DOHH2 (cell line): ENCODE measurements at regions not wholly inside any gene's neighbourhood (a gene's known extent, or its start where the extent isn't known, plus 50 kb on each side); places are given as distances from the start of the nearest gene placed in this dataset.

Source experiments
- EZH2phosphoT487 ChIP-seq: fragments of 200-600 bp; sonication (generic); IDR thresholded peaks from 2 replicates; pipeline ENCODE4 v1.6.1; 2017; ENCODE audit warnings: borderline replicate concordance, mild to moderate bottlenecking, antibody characterized with exemption, low read length, moderate library complexity, mixed read lengths
- TF ChIP-seq, protein P1 (sequence below): fragments of 200-600 bp; sonication (generic); IDR thresholded peaks from one replicate; pipeline ENCODE4 v1.5.1; 2014; ENCODE audit warnings: antibody characterized with exemption, mild to moderate bottlenecking, low read depth, low read length; ENCODE audit not compliant: poor library complexity, severe bottlenecking

DNA sequence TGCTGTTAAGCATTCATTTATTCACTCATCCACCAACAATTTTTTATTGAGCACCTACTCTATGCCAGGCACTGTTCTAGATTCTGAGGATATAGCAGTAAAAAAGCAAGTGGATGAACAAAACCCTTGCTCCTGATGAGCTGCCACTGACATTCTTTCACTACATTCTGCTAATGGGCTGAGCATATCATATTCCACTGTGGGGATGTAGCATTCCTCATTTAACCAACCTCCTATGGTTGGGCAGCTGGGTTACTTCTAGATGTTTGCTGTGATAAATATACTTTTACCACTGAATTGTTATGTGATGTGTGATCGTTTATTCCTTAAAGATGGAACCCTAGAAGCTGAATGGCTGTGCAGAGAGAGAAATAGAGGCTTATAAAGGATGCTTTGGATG, 176.9 kb downstream of the MN1 start:
- TF ChIP-seq, protein P1, sequence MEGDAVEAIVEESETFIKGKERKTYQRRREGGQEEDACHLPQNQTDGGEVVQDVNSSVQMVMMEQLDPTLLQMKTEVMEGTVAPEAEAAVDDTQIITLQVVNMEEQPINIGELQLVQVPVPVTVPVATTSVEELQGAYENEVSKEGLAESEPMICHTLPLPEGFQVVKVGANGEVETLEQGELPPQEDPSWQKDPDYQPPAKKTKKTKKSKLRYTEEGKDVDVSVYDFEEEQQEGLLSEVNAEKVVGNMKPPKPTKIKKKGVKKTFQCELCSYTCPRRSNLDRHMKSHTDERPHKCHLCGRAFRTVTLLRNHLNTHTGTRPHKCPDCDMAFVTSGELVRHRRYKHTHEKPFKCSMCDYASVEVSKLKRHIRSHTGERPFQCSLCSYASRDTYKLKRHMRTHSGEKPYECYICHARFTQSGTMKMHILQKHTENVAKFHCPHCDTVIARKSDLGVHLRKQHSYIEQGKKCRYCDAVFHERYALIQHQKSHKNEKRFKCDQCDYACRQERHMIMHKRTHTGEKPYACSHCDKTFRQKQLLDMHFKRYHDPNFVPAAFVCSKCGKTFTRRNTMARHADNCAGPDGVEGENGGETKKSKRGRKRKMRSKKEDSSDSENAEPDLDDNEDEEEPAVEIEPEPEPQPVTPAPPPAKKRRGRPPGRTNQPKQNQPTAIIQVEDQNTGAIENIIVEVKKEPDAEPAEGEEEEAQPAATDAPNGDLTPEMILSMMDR = no peak
- no peak for TF ChIP-seq EZH2phosphoT487
